ENCODE measurements at regions not wholly inside any gene's neighbourhood (a gene's known extent, or its start where the extent isn't known, plus 50 kb on each side); places are given as distances from the start of the nearest gene placed in this dataset.
"Not testable (repeated sequence)": the region's sequence is repeated elsewhere in the genome, so short reads cannot be mapped to it uniquely, and the experiment has no call there.

- intact Hi-C loops (cut with micrococcal nuclease); H3K27ac ChIP-seq (ENCODE audit: low read depth, low read length); CTCF ChIA-PET; H3K36me3 ChIP-seq (ENCODE audit: control insufficient read depth in 1 of 2, insufficient read depth in 2 of 2, low read length in 2 of 2); RAD21 ChIA-PET (ENCODE audit: low non-redundant PET in 1 of 2, low total read pairs in 2 of 2, uncharacterized antibody in 2 of 2, unreplicated experiment in 2 of 2); H3K9ac ChIP-seq (ENCODE audit: low read length); H3K4me1 ChIP-seq (ENCODE audit: control insufficient read depth in 1 of 2, insufficient read depth in 2 of 2, low read length in 2 of 2); H3K79me2 ChIP-seq (ENCODE audit: insufficient read depth, low read length); POLR2A ChIA-PET; H3K9me2 ChIP-seq (ENCODE audit: insufficient read depth); H3K4me2 ChIP-seq (ENCODE audit: low read length); H3K4me3 ChIP-seq (replicated peaks in 1 of 2; ENCODE audit: low read depth in 1 of 2, low read length in 2 of 2); H3K27me3 ChIP-seq (ENCODE audit: insufficient read depth, low read length); ATAC-seq; H4K20me1 ChIP-seq (ENCODE audit: insufficient read depth); H2AFZ ChIP-seq (ENCODE audit: low read depth, low read length, poor library complexity, severe bottlenecking); H3K9me3 ChIP-seq (ENCODE audit: control insufficient read depth in 1 of 2, insufficient read depth in 1 of 2, low read depth in 1 of 2, low read length in 2 of 2); BruUV-seq (replicated peaks); DNase-seq (ENCODE audit: low read depth, low spot score): not testable (repeated sequence)
These were observed 60.9 kb upstream of the LAPTM4A start for GRCh38 chr2:20112361-20112760.

GRCh38 chr2:20111311-20112131 is 60.1 kb upstream of the LAPTM4A start:
- Histone ChIP-seq H3K4me1 (ENCODE audit: control insufficient read depth in 1 of 2, insufficient read depth in 2 of 2, low read length in 2 of 2) (no peaks in the 10 kb centered on the region; a peak in 1 of 4 replicates), H3K36me3 (ENCODE audit: control insufficient read depth in 1 of 2, insufficient read depth in 2 of 2, low read length in 2 of 2) (no peaks in the 10 kb centered on the region), H3K9ac (ENCODE audit: low read length) (no peak overlapping the region), H3K9me2 (ENCODE audit: insufficient read depth) (no peaks in the 10 kb centered on the region), H3K27me3 (ENCODE audit: insufficient read depth, low read length) (no peaks in the 10 kb centered on the region), H3K4me3 (replicated peaks in 1 of 2; ENCODE audit: low read depth in 1 of 2, low read length in 2 of 2) (no peak overlapping the region), H4K20me1 (ENCODE audit: insufficient read depth) (no peaks in the 10 kb centered on the region), H2AFZ (ENCODE audit: low read depth, low read length, poor library complexity, severe bottlenecking) (no peak overlapping the region), H3K27ac (ENCODE audit: low read depth, low read length) (no peak overlapping the region), H3K4me2 (ENCODE audit: low read length) (no peak overlapping the region), H3K79me2 (ENCODE audit: insufficient read depth, low read length) (no peaks in the 10 kb centered on the region), H3K9me3 (ENCODE audit: control insufficient read depth in 1 of 2, insufficient read depth in 1 of 2, low read depth in 1 of 2, low read length in 2 of 2) (no peaks in the 10 kb centered on the region)
- RAD21 ChIA-PET (ENCODE audit: low non-redundant PET in 1 of 2, low total read pairs in 2 of 2, uncharacterized antibody in 2 of 2, unreplicated experiment in 2 of 2), result no interaction called here
- no TSS peak for BruUV-seq (replicated peaks)
- ATAC-seq (no peak), DNase-seq (ENCODE audit: low read depth, low spot score) (no peak)
- intact Hi-C loops (cut with micrococcal nuclease), result no loop called here
- POLR2A ChIA-PET, result no interaction called here
- CTCF ChIA-PET, result no interaction called here
- TF ChIP-seq EGR1 (IDR thresholded peaks at IDR 0.05; ENCODE audit: low read depth) (no peak), POLR2A (IDR thresholded peaks at IDR 0.05; ENCODE audit: borderline replicate concordance, extremely low read depth, insufficient read depth, insufficient read length) (no peak), RAD21 (IDR thresholded peaks at IDR 0.05; ENCODE audit: low read depth) (no peak), ATF3 (IDR thresholded peaks at IDR 0.05) (no peak), ZFX (IDR thresholded peaks at IDR 0.05) (no peak), MAX (IDR thresholded peaks at IDR 0.05) (no peak), CTCF (IDR thresholded peaks at IDR 0.05 in 2 of 3, conservative IDR thresholded peaks at IDR 0.05 in 1 of 3; ENCODE audit: borderline replicate concordance in 1 of 3, insufficient read depth in 1 of 3, low read depth in 2 of 3, low read length in 2 of 3) (no peak), ELF1 (IDR thresholded peaks at IDR 0.05; ENCODE audit: borderline replicate concordance, low read depth) (no peak), REST (IDR thresholded peaks at IDR 0.05; ENCODE audit: low read depth) (no peak), FOSL1 (IDR thresholded peaks at IDR 0.05; ENCODE audit: low read depth) (no peak)
